Liver (tissue), 3 donors: ENCODE measurements at regions not wholly inside any gene's neighbourhood (a gene's known extent, or its start where the extent isn't known, plus 50 kb on each side); places are given as distances from the start of the nearest gene placed in this dataset.

Source experiments
- CTCF ChIP-seq: fragments of 150-350 bp; IDR thresholded peaks from 2 replicates; pipeline ENCODE4 v1.5.1; 2017; ENCODE audit warnings: improper control_type of control experiment, low read depth, low read length; ENCODE audit not compliant: missing input control
- EGR1 ChIP-seq, 2 donors: IDR thresholded peaks; 2 replicates each; pipeline ENCODE4 v1.6.1; 2016 to 2018; ENCODE audit warnings: antibody characterized with exemption in 2 of 2, low read depth in 2 of 2
- FOXA1 ChIP-seq: IDR thresholded peaks from 2 replicates; pipeline ENCODE4 v1.6.1; 2016; ENCODE audit warnings: antibody characterized with exemption
- GABPA ChIP-seq, 2 donors: IDR thresholded peaks in 1 of 2; conservative IDR thresholded peaks in 1 of 2; 2 replicates each; pipeline ENCODE4 v1.6.1; 2016; ENCODE audit warnings: antibody characterized with exemption in 2 of 2, mild to moderate bottlenecking in 1 of 2, moderate library complexity in 1 of 2
- JUND ChIP-seq, 2 donors: IDR thresholded peaks; 2 replicates each; pipeline ENCODE4 v1.6.1; 2016; ENCODE audit warnings: antibody characterized with exemption in 2 of 2
- MAX ChIP-seq: IDR thresholded peaks from 2 replicates; pipeline ENCODE4 v1.6.1; 2016; ENCODE audit warnings: antibody characterized with exemption
- RAD21 ChIP-seq, 2 donors: IDR thresholded peaks; 2 replicates each; pipeline ENCODE4 v1.6.1; 2016; ENCODE audit warnings: antibody characterized with exemption in 2 of 2, mild to moderate bottlenecking in 2 of 2
- RXRA ChIP-seq, 2 donors: IDR thresholded peaks; 2 replicates each; pipeline ENCODE4 v1.6.1; 2017 to 2018; ENCODE audit warnings: antibody characterized with exemption in 2 of 2, mild to moderate bottlenecking in 1 of 2
- TAF1 ChIP-seq: conservative IDR thresholded peaks from 2 replicates; pipeline ENCODE4 v1.6.1; 2016; ENCODE audit warnings: antibody characterized with exemption, mild to moderate bottlenecking
- YY1 ChIP-seq: IDR thresholded peaks from 2 replicates; pipeline ENCODE4 v1.6.1; 2016; ENCODE audit warnings: antibody characterized with exemption, mild to moderate bottlenecking
- TF ChIP-seq, protein P1 (sequence below): IDR thresholded peaks from 2 replicates; pipeline ENCODE4 v1.6.1; 2016; ENCODE audit warnings: antibody characterized with exemption, mild to moderate bottlenecking
- TF ChIP-seq, protein P2 (sequence below): IDR thresholded peaks from 2 replicates; pipeline ENCODE4 v1.6.1; 2016; ENCODE audit warnings: antibody characterized with exemption
- donor health status: healthy.
- donor health status: healthy.

DNA sequence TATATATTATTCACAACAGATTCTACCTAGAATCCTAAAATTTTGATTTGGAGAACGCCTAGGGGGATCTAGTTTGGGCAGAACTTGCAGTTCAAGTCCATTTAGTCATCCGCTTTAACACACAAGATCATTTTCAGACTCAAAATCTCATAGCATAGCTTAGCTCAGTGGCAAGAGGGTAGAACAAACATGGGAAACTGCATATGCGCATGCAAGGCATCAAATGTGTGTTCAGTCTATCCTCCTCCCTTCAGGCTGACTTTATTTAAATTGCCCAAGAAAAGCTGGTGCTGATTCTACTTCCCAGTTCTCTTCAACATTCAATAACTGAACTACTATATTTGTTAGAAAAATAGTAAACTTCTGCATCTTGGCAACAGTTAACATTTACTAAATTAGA, 79.6 kb upstream of the NRXN1 start:
- TF ChIP-seq CTCF, result no peak
- TF ChIP-seq, protein P1, sequence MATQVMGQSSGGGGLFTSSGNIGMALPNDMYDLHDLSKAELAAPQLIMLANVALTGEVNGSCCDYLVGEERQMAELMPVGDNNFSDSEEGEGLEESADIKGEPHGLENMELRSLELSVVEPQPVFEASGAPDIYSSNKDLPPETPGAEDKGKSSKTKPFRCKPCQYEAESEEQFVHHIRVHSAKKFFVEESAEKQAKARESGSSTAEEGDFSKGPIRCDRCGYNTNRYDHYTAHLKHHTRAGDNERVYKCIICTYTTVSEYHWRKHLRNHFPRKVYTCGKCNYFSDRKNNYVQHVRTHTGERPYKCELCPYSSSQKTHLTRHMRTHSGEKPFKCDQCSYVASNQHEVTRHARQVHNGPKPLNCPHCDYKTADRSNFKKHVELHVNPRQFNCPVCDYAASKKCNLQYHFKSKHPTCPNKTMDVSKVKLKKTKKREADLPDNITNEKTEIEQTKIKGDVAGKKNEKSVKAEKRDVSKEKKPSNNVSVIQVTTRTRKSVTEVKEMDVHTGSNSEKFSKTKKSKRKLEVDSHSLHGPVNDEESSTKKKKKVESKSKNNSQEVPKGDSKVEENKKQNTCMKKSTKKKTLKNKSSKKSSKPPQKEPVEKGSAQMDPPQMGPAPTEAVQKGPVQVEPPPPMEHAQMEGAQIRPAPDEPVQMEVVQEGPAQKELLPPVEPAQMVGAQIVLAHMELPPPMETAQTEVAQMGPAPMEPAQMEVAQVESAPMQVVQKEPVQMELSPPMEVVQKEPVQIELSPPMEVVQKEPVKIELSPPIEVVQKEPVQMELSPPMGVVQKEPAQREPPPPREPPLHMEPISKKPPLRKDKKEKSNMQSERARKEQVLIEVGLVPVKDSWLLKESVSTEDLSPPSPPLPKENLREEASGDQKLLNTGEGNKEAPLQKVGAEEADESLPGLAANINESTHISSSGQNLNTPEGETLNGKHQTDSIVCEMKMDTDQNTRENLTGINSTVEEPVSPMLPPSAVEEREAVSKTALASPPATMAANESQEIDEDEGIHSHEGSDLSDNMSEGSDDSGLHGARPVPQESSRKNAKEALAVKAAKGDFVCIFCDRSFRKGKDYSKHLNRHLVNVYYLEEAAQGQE, result no peak
- TF ChIP-seq YY1, result no peak
- TF ChIP-seq, protein P2, sequence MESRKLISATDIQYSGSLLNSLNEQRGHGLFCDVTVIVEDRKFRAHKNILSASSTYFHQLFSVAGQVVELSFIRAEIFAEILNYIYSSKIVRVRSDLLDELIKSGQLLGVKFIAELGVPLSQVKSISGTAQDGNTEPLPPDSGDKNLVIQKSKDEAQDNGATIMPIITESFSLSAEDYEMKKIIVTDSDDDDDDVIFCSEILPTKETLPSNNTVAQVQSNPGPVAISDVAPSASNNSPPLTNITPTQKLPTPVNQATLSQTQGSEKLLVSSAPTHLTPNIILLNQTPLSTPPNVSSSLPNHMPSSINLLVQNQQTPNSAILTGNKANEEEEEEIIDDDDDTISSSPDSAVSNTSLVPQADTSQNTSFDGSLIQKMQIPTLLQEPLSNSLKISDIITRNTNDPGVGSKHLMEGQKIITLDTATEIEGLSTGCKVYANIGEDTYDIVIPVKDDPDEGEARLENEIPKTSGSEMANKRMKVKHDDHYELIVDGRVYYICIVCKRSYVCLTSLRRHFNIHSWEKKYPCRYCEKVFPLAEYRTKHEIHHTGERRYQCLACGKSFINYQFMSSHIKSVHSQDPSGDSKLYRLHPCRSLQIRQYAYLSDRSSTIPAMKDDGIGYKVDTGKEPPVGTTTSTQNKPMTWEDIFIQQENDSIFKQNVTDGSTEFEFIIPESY, result no peak
- no peak for TF ChIP-seq GABPA (IDR thresholded peaks at IDR 0.05 in 1 of 2, conservative IDR thresholded peaks at IDR 0.05 in 1 of 2)
- TF ChIP-seq EGR1 (IDR thresholded peaks at IDR 0.05; ENCODE audit: low read depth in 2 of 2), result no peak
- TF ChIP-seq RXRA (IDR thresholded peaks at IDR 0.05), result no peak
- no peak for TF ChIP-seq MAX
- no peak for TF ChIP-seq RAD21 (IDR thresholded peaks at IDR 0.05)
- TF ChIP-seq TAF1, result no peak
- no peak for TF ChIP-seq FOXA1
- no peak for TF ChIP-seq JUND (IDR thresholded peaks at IDR 0.05)
